ENCODE measurements at regions not wholly inside any gene's neighbourhood (a gene's known extent, or its start where the extent isn't known, plus 50 kb on each side); places are given as distances from the start of the nearest gene placed in this dataset.

DNA sequence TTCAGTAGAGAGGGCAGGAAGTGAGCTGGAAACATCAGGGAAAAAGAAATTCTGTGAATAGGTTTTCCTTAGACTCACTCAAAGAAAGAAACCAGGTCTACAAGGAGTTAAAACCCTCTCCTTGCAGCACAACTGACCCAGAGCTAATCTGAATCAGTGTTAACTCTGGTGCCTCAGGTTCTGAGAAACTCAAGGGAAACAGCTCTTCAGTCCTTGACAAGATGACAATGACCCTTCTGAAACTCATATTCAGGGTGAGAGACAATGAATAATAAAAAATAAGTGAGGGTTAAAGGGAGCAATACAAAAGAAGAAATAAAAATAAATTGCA lies 903.6 kb downstream of the STPG2 start:
- TF ChIP-seq, protein P1, sequence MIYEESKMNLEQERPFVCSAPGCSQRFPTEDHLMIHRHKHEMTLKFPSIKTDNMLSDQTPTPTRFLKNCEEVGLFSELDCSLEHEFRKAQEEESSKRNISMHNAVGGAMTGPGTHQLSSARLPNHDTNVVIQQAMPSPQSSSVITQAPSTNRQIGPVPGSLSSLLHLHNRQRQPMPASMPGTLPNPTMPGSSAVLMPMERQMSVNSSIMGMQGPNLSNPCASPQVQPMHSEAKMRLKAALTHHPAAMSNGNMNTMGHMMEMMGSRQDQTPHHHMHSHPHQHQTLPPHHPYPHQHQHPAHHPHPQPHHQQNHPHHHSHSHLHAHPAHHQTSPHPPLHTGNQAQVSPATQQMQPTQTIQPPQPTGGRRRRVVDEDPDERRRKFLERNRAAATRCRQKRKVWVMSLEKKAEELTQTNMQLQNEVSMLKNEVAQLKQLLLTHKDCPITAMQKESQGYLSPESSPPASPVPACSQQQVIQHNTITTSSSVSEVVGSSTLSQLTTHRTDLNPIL (CRISPR knock-in tag; IDR thresholded peaks at IDR 0.05; ENCODE audit: low read depth) = no peak
- TF ChIP-seq PPARA (CRISPR knock-in tag; IDR thresholded peaks at IDR 0.05; ENCODE audit: borderline replicate concordance) (no peak), ESRRG (CRISPR knock-in tag; IDR thresholded peaks at IDR 0.05) (no peak), TCF4 (CRISPR knock-in tag; IDR thresholded peaks at IDR 0.05; ENCODE audit: borderline replicate concordance) (no peak), ZFP3 (CRISPR knock-in tag; IDR thresholded peaks at IDR 0.05) (no peak), RARB (CRISPR knock-in tag; IDR thresholded peaks at IDR 0.05) (no peak), ZNF565 (CRISPR knock-in tag; conservative IDR thresholded peaks at IDR 0.05; ENCODE audit: low read depth) (no peak), ZFP30 (CRISPR knock-in tag; IDR thresholded peaks at IDR 0.05) (no peak), ISL1 (CRISPR knock-in tag; IDR thresholded peaks at IDR 0.05) (no peak), CSDC2 (CRISPR knock-in tag; IDR thresholded peaks at IDR 0.05) (no peak), BACH2 (CRISPR knock-in tag; IDR thresholded peaks at IDR 0.05; ENCODE audit: borderline replicate concordance) (no peak)
- TF ChIP-seq, protein P2, sequence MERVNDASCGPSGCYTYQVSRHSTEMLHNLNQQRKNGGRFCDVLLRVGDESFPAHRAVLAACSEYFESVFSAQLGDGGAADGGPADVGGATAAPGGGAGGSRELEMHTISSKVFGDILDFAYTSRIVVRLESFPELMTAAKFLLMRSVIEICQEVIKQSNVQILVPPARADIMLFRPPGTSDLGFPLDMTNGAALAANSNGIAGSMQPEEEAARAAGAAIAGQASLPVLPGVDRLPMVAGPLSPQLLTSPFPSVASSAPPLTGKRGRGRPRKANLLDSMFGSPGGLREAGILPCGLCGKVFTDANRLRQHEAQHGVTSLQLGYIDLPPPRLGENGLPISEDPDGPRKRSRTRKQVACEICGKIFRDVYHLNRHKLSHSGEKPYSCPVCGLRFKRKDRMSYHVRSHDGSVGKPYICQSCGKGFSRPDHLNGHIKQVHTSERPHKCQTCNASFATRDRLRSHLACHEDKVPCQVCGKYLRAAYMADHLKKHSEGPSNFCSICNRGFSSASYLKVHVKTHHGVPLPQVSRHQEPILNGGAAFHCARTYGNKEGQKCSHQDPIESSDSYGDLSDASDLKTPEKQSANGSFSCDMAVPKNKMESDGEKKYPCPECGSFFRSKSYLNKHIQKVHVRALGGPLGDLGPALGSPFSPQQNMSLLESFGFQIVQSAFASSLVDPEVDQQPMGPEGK (CRISPR knock-in tag; IDR thresholded peaks at IDR 0.05; ENCODE audit: borderline replicate concordance) = no peak
- TF ChIP-seq, protein P3, sequence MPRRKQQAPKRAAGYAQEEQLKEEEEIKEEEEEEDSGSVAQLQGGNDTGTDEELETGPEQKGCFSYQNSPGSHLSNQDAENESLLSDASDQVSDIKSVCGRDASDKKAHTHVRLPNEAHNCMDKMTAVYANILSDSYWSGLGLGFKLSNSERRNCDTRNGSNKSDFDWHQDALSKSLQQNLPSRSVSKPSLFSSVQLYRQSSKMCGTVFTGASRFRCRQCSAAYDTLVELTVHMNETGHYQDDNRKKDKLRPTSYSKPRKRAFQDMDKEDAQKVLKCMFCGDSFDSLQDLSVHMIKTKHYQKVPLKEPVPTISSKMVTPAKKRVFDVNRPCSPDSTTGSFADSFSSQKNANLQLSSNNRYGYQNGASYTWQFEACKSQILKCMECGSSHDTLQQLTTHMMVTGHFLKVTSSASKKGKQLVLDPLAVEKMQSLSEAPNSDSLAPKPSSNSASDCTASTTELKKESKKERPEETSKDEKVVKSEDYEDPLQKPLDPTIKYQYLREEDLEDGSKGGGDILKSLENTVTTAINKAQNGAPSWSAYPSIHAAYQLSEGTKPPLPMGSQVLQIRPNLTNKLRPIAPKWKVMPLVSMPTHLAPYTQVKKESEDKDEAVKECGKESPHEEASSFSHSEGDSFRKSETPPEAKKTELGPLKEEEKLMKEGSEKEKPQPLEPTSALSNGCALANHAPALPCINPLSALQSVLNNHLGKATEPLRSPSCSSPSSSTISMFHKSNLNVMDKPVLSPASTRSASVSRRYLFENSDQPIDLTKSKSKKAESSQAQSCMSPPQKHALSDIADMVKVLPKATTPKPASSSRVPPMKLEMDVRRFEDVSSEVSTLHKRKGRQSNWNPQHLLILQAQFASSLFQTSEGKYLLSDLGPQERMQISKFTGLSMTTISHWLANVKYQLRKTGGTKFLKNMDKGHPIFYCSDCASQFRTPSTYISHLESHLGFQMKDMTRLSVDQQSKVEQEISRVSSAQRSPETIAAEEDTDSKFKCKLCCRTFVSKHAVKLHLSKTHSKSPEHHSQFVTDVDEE (CRISPR knock-in tag; IDR thresholded peaks at IDR 0.05) = no peak
- TF ChIP-seq, protein P4, sequence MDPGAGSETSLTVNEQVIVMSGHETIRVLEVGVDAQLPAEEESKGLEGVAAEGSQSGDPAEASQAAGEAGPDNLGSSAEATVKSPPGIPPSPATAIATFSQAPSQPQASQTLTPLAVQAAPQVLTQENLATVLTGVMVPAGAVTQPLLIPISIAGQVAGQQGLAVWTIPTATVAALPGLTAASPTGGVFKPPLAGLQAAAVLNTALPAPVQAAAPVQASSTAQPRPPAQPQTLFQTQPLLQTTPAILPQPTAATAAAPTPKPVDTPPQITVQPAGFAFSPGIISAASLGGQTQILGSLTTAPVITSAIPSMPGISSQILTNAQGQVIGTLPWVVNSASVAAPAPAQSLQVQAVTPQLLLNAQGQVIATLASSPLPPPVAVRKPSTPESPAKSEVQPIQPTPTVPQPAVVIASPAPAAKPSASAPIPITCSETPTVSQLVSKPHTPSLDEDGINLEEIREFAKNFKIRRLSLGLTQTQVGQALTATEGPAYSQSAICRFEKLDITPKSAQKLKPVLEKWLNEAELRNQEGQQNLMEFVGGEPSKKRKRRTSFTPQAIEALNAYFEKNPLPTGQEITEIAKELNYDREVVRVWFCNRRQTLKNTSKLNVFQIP (CRISPR knock-in tag; IDR thresholded peaks at IDR 0.05; ENCODE audit: borderline replicate concordance, low read depth) = no peak
